ENCODE measurements at regions not wholly inside any gene's neighbourhood (a gene's known extent, or its start where the extent isn't known, plus 50 kb on each side); places are given as distances from the start of the nearest gene placed in this dataset.

- no peak for DNase-seq
Measured at GRCh38 chr3:82078246-82078645, 316.8 kb upstream of the GBE1 start.

- DNase-seq, result no peak
Measured at GRCh38 chr3:82067420-82067819, 306.0 kb upstream of the GBE1 start.

GRCh38 chr3:82058809-82059208 is 297.4 kb upstream of the GBE1 start:
- DNase-seq, result no peak

- DNase-seq, result peak; percentile 50 to 81
Measured at GRCh38 chr3:82055792-82056191, 294.3 kb upstream of the GBE1 start.

- DNase-seq, result no peak
Measured at GRCh38 chr3:82054849-82055248, 293.4 kb upstream of the GBE1 start.

- no peak for DNase-seq
Measured at GRCh38 chr3:82053236-82053635, 291.8 kb upstream of the GBE1 start.

GRCh38 chr3:82050382-82050781 is 288.9 kb upstream of the GBE1 start:
- DNase-seq, result no peak

GRCh38 chr3:82048711-82049110 is 287.3 kb upstream of the GBE1 start:
- no peak for DNase-seq

GRCh38 chr3:82044930-82045705 is 283.7 kb upstream of the GBE1 start:
- DNase-seq, result peak; percentile 42 to 87

GRCh38 chr3:82038556-82038955 is 277.1 kb upstream of the GBE1 start:
- DNase-seq, result no peak

- no peak for DNase-seq
Measured at GRCh38 chr3:82033186-82033585, 271.7 kb upstream of the GBE1 start.

- DNase-seq, result no peak
Measured at GRCh38 chr3:82031596-82031995, 270.2 kb upstream of the GBE1 start.

GRCh38 chr3:82030916-82031315 is 269.5 kb upstream of the GBE1 start:
- DNase-seq, result peak in 1 of 2 experiments; percentile 51

GRCh38 chr3:82022836-82023235 is 261.4 kb upstream of the GBE1 start:
- DNase-seq, result no peak

GRCh38 chr3:82020282-82020681 is 258.8 kb upstream of the GBE1 start:
- DNase-seq, result no peak

GRCh38 chr3:82015241-82015640 is 253.8 kb upstream of the GBE1 start:
- no peak for DNase-seq

- no peak for DNase-seq
Measured at GRCh38 chr3:82012775-82013174, 251.3 kb upstream of the GBE1 start.

- no peak for DNase-seq
Measured at GRCh38 chr3:82011336-82011735, 249.9 kb upstream of the GBE1 start.

- no peak for DNase-seq
Measured at GRCh38 chr3:82005266-82005665, 243.8 kb upstream of the GBE1 start.

GRCh38 chr3:82004266-82004665 is 242.8 kb upstream of the GBE1 start:
- no peak for DNase-seq

- DNase-seq, result no peak
Measured at GRCh38 chr3:82002986-82003642, 241.7 kb upstream of the GBE1 start.

GRCh38 chr3:82002491-82002890 is 241.0 kb upstream of the GBE1 start:
- peak; percentile 50 to 86 for DNase-seq

GRCh38 chr3:82001276-82001923 is 240.0 kb upstream of the GBE1 start:
- DNase-seq, result peak in 1 of 2 experiments; percentile 28

GRCh38 chr3:82000773-82001172 is 239.3 kb upstream of the GBE1 start:
- DNase-seq, result peak; percentile 81 to 90

All from NCI-H524 (cell line).